Upper lobe of right lung (tissue), 1 donor: ENCODE measurements at regions not wholly inside any gene's neighbourhood (a gene's known extent, or its start where the extent isn't known, plus 50 kb on each side); places are given as distances from the start of the nearest gene placed in this dataset.

ENCODE experiments used
- ATAC-seq: fragments of 200-7000 bp; cut with Tn5 transposase; one replicate; pipeline ENCODE4 v1.9.1; 2020; ENCODE audit warnings: mild to moderate bottlenecking, moderate library complexity
- DNase-seq: peaks from one replicate; pipeline ENCODE4 v3.0.0-alpha.2; 2020
- H3K27ac ChIP-seq: fragments of 200-600 bp; one replicate; pipeline ENCODE4 v1.8.0; 2022
- H3K27me3 ChIP-seq: fragments of 200-600 bp; one replicate; pipeline ENCODE4 v1.8.0; 2022; ENCODE audit warnings: mild to moderate bottlenecking
- H3K36me3 ChIP-seq: fragments of 200-600 bp; one replicate; pipeline ENCODE4 v1.8.0; 2022
- H3K4me1 ChIP-seq: fragments of 200-600 bp; one replicate; pipeline ENCODE4 v1.8.0; 2022
- H3K4me3 ChIP-seq: fragments of 200-600 bp; one replicate; pipeline ENCODE4 v1.8.0; 2022; ENCODE audit warnings: mild to moderate bottlenecking
- H3K9me3 ChIP-seq: fragments of 200-600 bp; one replicate; pipeline ENCODE4 v1.8.0; 2022
- CTCF ChIP-seq: fragments of 200-600 bp; IDR thresholded peaks from one replicate; pipeline ENCODE4 v1.8.0; 2022; ENCODE audit warnings: antibody characterized with exemption
- intact Hi-C: fragments of 100-400 bp; cut with DNase I; formaldehyde crosslinking; loops from one replicate; pipeline ENCODE4 v1.11.0; 2022
- donor health status: DM: no; HTN: yes; CAD: no; lungs with severe emphysema.

DNA sequence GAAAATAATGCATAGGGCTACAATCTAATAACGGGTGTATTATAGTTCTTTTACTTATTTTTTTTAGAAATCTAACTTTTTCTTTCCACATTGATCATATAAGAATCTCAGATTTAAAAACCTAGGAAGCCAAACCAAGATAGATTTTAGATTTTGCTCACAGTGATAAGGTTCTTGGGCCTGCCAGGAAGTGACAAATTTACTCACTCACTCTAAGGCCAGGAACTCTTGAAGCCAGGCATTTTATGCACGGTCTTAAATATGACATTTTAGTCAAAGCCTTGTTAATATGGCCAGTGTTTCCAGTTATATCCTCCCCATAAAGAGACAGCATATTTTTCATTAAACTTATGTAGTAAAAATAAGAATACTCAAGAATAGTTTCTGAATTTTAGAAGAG, 271.4 kb downstream of the SQOR start:
- intact Hi-C loops: no loop called here
- TF ChIP-seq CTCF: no peak
- DNase-seq: no peak

DNA sequence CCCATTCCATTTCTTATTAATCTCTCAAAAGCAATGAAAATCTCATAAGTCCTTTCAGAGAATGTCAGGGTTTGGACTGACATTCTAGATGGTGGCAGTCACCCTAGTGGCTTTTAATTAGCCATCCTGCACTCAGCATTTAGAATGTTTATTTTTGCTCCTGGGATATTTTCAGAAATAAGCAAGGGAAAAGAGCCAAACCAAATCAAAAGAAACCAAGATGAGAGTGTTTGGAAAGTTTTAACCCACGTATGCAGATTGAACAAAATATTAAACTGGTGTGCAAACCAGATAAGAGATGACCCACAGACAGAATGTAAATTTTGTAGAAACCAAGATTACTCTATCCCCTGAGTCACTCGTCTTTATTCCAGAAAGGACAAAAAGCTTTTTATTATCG, 275.8 kb downstream of the SQOR start:
- Histone ChIP-seq H3K27ac (no peak overlapping the region), H3K9me3 (no peaks in the 10 kb centered on the region), H3K4me1 (no peaks in the 10 kb centered on the region), H3K4me3 (no peak overlapping the region), H3K27me3 (no peaks in the 10 kb centered on the region), H3K36me3 (no peaks in the 10 kb centered on the region)
- no peak for TF ChIP-seq CTCF
- intact Hi-C loops: no loop called here
- DNase-seq: no peak
- ATAC-seq: no peak

More for the DNA sequence above, 271.4 kb downstream of the SQOR start:
- Histone ChIP-seq H3K4me1 (no peaks in the 10 kb centered on the region), H3K36me3 (no peaks in the 10 kb centered on the region), H3K27me3 (no peaks in the 10 kb centered on the region), H3K27ac (no peak overlapping the region), H3K4me3 (no peak overlapping the region), H3K9me3 (no peaks in the 10 kb centered on the region)
- no peak for ATAC-seq

- no peak for ATAC-seq
- Histone ChIP-seq H3K4me1 (no peaks in the 10 kb centered on the region), H3K27me3 (no peaks in the 10 kb centered on the region), H3K36me3 (no peaks in the 10 kb centered on the region), H3K27ac (no peak overlapping the region), H3K9me3 (no peaks in the 10 kb centered on the region), H3K4me3 (no peak overlapping the region)
- intact Hi-C loops: no loop called here
- no peak for DNase-seq
- no peak for TF ChIP-seq CTCF
These were observed 278.6 kb downstream of the SQOR start for GRCh38 chr15:45913451-45913850.

DNA sequence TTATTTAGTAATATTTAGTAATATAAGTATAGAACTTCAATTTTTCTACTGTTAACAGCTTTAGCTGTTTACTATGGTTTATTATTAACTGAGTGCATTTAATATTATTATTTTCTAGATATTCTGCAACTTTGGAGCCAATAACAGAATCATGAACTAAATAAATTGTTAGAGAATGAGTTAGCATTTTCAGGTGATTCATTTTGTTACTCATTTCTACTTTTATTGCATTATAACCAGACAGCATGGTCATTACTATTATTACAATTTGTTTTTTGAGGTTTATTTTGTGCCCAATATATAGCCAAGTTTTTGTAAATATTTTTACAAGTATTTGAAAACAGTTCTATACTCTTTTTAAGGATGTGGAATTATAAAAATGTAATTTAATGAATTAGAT, 279.6 kb downstream of the SQOR start:
- ATAC-seq (no peak), DNase-seq (no peak)
- no peaks in the 10 kb centered on the region for H3K36me3 ChIP-seq
- H3K27ac ChIP-seq: no peak overlapping the region
- no peak for TF ChIP-seq CTCF
- no peaks in the 10 kb centered on the region for H3K4me1 ChIP-seq
- H3K4me3 ChIP-seq: no peak overlapping the region
- no peaks in the 10 kb centered on the region for H3K27me3 ChIP-seq
- intact Hi-C loops: no loop called here
- H3K9me3 ChIP-seq: no peaks in the 10 kb centered on the region

DNA sequence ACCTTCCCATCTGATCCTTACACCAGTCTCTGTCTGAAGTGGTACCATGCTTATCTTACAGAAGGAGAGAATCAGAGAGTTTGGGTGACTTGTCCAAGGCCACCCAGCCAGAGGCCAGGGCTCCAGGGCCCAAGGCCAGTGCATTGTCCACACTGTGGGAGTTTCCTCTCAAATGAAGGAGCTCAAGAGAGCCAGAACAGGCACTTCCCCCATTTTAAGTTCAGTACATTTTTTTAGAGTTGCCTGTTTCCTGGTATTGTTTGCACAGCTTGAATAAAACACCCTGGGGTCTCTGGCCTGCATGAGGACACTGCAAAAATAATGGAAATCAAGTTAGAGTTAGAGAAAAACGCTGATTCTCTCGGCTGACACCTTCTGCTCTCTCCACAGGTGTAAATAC, 284.0 kb downstream of the SQOR start:
- DNase-seq: no peak
- no peaks in the 10 kb centered on the region for H3K9me3 ChIP-seq
- no peaks in the 10 kb centered on the region for H3K27me3 ChIP-seq
- no peak for TF ChIP-seq CTCF
- intact Hi-C loops: no loop called here
- no peaks in the 10 kb centered on the region for H3K4me1 ChIP-seq
- H3K4me3 ChIP-seq: no peak overlapping the region
- no peak overlapping the region for H3K27ac ChIP-seq
- no peaks in the 10 kb centered on the region for H3K36me3 ChIP-seq
- no peak for ATAC-seq

DNA sequence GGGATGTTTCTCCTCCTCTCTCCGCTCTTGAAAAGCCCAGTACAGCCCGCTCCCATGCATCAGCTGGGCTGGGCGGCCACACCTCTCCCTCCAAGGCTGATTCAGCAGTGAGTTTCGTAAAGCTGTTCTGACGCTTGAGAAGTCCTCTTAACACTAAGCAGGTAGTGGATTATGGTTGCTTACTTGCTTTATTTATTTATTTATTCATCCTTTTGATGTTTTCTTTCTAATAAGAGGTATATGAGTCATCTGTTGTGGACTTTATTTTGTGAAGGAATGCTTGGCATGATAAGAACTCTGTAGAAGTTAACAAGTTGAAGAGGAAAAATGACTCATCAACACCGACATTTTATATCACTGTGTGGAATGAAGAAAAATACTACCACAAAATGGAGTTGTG, 285.0 kb downstream of the SQOR start:
- ATAC-seq: peak; percentile 91
- peak; percentile 75 for DNase-seq
- no peak overlapping the region for H3K4me3 ChIP-seq
- H3K27me3 ChIP-seq: no peaks in the 10 kb centered on the region
- TF ChIP-seq CTCF: no peak
- no peak overlapping the region for H3K27ac ChIP-seq
- intact Hi-C loops: no loop called here
- H3K36me3 ChIP-seq: no peaks in the 10 kb centered on the region
- no peaks in the 10 kb centered on the region for H3K9me3 ChIP-seq
- no peaks in the 10 kb centered on the region for H3K4me1 ChIP-seq
